GM21576 (cell line): ENCODE measurements at regions not wholly inside any gene's neighbourhood (a gene's known extent, or its start where the extent isn't known, plus 50 kb on each side); places are given as distances from the start of the nearest gene placed in this dataset.
"Not testable (repeated sequence)": the region's sequence is repeated elsewhere in the genome, so short reads cannot be mapped to it uniquely, and the experiment has no call there.

Source experiments
- ATAC-seq: cut with Tn5 transposase; IDR thresholded peaks from one replicate; pipeline ENCODE4 v1.9.1; 2021; ENCODE audit warnings: mild to moderate bottlenecking, moderate library complexity; ENCODE audit not compliant: unreplicated experiment

DNA sequence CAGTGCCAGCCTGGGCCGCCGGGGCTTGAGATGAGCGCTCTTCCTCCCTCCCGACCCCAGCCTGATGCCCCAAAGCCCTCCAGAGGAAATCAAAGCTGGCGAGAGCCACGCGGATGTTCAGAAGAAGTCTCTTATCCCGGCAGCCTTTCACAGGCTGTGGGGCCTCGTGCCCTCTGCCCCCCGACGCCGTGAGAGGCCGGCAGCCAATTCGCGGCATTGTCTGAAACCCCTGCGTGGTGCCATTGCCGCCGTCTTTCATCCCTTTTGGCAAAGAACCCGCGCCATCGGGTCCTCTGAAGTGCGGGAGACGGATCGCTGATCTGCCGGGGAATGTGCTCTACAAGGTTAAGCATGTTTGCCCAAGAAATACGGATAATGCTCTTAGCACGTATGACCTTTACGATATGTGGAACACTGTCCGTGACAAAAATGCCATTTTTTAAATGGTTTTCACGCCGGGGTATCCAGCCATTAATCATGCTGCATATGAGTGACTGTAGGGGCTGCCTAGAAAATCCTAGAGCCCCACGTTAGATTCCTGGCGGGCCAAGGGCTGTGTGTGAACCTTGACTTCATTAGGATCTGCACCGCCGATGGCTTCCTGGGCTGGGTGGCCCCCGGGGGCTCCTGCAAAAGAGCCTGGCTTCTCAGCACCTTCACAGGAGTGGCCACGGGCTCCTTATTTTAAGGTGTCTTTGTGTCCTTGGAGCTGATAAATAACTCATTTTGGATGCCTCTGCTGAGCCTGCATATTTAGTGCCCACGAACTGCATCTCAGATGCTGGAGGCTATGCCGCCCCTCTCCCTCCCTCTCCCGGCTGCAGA is 165.1 kb upstream of the TNRC6C start:
- ATAC-seq: no peak

DNA sequence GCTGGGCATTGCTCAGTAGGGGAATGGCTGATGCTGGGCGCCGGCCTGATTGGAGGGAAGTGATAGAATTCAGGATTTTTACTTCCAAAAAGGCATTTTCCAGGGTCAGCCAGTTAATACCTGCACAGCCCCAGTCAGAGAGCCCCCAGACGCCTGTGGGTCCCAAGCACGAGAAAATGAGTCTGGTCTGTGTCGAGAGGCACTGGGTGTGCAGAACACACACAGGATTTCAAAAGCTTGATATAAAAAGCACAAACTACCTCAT is 164.6 kb upstream of the TNRC6C start:
- ATAC-seq: no peak

DNA sequence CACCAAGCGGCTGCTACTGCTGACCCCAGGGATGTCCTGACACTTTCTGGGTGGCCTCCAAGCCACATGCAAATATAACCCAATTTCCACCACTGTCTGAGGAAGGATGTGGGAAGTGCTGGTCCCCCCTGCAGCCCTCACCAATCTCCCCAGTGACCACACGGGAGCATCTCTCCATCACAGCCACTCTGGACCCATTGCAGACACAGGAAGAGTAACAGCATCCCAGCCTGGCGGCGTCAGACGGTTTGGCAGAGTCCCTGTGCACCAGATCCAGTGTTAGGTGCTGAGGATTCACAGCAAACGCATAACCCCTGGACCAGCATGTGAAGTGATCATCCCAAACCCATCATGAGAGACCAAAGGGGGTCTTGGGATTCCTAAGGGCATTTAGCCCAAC is 163.7 kb upstream of the TNRC6C start:
- ATAC-seq: no peak

DNA sequence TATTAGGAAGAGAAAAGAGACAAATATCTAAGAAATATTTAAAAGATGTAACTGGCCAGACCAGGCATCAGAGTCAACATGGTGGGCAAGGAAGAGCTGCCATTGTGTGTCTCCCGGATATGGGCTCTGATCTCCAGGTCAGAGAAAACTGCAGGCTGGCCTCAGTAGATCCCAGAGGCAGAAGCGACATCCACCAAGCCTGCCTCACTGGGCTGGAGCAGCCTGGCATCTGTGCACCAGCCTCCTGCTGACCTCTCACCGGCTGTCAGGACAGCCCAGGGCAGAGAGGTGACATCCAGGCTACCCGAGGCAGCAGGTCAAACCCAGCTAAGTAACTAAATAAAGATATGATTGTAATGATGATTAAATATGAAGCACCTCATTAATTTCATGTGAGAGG is 162.8 kb upstream of the TNRC6C start:
- ATAC-seq: no peak

DNA sequence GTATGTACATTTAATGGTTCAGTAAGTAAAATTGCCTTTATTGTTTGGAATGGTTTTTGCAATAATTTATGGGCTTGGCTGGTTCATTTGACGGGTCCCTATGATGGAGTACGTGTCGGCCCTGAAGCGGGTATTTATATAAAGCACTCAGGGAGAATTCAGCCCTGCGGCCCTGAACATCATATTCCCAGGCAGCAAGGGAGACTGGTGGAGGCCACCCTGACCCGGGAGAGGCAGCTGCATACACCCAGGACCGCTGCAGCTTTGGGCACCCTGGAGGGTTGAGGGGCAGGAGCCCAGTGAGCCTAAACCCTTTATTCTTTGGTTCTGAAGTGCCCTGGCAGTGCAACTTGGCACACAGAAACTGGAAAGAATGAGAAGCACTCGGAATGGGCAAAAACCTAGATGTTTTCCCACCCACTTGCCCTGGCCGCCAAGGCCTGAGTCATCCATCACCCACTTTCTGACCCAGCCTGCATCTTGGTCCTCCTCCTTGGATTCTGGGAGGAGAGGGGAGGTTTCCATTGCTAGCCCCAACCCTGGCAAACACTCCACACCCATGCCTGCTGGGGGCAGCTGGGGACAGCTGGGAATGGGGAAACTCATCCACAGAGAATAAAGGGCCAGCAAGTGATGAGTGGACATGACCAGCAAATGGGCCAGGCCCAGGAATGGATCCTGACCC is 162.2 kb upstream of the TNRC6C start:
- no peak for ATAC-seq

DNA sequence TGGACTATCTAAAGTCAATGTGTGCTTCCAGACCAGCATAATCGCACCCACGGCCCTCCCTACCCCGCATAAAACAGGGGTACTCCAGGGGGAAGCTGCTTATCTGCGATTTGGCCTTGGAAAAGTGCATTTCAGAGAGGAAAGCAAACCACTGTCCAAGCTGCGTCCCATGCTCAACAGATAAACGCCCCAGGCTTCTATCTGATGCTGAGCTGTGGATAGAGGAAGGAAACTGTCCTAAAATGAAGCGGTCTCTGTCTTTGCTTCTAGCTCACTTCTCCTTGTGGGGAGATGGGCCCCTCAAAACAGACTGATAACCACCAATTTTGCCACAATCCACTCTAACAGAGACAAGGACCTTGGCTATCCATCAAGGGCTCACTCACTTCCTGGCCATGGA is 160.5 kb upstream of the TNRC6C start:
- ATAC-seq: no peak

DNA sequence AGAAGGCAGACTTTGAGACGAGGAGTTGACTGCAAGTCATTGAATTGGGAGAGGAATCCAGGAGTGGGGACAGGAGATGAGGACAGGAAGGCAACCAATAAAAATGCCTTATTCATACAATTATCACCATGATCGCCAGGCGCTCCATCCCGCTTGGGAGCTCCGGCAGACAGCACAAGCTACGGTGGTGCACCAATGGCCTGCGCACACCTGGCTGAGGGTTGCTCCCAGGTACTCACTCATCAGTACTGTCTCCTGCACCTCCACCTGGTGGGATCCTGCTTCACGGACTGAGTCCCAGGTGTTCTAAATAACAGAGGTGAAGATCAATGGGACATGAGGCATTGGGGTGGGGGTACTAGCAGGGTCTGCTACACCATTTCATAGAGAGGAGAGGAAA is 160.0 kb upstream of the TNRC6C start:
- ATAC-seq: no peak

DNA sequence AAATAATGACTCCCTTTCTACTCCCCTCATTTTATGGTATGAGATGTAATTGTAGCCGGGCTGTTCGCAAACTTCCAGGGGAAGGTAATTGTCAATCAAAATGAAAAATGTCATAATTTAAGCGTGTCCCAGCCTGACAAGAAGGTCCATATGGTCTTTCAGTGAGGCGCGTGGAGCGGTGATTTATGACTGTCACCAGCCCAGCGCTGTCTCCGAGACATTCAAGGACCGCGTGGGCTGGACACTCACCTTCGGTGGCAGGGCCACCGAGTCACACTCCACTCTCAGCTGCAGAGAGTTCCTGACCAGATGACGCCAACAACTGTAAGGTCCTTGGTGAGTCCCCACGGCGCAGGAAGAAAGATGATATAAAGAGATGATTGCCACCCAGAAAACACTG is 157.7 kb upstream of the TNRC6C start:
- no peak for ATAC-seq

DNA sequence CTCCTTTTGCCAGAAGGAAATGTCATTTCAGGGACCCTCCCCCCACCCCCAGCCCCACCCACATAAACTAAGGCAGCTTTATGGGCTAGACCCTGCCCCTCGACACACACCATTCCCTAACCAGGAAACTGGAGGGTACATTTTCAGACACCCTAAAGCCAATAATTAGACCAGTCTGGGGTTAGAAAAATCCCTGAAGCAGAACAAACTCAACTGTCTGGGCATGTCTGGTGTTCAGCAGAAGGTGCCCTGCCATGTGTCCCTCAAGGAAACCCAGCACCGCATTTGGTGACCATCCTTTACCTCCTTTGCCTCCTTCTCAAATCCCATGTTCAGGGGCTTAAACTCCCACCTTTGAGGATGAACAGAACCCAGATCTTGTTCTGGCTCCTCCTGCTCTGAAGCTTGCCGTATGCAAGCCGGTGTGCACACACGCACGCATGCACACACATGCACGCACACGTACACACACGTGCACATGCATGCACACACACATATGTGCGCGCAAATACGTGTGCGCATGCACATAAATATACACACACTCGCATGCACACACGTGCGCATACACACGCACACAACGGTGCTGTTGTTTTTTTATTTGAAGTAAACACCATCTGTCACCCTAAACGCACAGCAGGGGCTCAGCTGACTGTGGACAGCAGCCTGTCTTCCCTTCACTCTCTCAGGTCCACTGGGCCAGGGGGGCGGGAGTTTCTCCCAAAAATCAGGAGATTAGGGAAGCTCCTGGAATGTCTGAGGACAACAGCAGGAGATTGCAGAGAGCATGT is 156.8 kb upstream of the TNRC6C start:
- no peak for ATAC-seq

DNA sequence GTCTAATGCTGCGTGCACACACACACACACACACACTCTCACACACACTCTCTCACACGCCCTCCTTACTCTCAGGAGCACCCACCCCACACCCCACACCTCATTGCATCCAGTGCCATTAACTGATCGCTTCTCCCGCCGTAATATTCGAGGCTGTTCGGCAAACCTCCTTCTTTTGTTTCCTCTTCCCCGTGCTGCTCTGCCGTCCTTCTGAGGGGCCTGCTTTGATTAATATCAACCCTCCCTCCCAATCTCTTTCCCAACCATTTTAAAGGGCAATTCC is 156.2 kb upstream of the TNRC6C start:
- ATAC-seq: no peak

DNA sequence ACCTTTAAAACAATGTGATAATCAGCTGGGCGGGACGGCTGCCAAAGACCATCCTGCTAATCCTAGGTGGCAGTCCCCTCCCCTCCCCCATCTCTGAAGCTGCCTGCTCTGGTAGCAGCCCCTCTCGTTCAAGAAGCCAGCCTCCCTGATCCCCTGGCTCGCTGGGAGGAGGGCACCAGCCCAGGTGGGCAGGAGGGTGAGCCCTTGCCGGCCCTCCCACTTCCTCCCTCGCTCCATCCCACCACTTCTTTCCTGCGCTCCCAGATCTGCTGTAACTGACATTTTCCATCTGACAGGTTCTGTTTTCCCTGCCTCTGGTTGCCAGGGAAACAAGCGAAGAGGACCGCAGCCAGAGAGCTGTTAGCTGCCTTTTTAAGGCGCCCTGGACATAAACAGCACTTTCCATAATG is 155.7 kb upstream of the TNRC6C start:
- no peak for ATAC-seq

DNA sequence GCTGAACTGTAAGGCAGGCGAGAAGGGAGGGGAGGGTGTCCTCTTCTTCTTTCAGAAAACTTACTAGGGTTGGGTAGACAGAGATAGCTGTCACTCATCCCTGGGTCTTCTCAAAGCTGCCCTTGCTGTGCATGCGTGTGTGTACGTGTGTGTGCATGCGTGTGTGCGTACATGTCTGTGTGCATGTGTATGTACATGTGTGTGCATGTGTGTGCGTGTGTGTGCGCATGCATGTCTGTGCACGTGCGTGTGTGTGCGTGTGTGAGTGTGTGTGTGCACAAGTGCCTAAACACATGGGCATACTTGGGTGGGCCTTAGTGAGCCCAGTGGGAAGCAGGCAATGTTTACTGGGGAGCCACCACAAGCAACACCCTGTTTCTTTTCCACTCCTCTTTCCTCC is 154.8 kb upstream of the TNRC6C start:
- no peak for ATAC-seq

DNA sequence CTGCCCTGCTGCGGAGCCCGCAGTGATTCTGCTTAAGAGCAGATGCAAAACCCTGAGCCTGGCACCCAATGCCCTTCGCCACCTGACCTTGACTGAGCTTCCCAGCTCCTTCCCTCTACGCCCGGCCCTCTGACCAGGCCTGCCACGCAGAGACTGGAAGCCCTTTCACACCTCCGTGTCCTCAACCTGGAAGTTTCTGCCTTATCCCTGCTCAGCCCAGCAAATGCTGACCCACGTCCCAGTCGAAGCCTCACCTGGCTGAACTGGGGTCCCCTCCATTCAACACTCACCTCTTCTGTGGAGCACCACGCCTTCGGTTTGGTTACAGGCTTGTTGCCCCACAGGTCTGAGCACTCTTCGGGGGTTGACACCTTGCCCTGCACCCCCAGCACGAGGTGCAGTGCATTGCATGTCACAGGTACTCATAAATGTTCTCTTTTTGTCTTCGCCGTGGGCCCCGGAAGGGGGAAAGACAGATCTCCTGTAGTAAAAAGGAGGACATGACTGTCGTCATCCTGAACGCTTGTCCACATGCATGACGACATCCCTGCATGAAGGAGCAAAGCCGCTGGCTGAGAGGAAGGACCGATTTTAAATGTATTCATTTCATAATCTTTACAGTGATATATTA is 153.6 kb upstream of the TNRC6C start:
- ATAC-seq: no peak

DNA sequence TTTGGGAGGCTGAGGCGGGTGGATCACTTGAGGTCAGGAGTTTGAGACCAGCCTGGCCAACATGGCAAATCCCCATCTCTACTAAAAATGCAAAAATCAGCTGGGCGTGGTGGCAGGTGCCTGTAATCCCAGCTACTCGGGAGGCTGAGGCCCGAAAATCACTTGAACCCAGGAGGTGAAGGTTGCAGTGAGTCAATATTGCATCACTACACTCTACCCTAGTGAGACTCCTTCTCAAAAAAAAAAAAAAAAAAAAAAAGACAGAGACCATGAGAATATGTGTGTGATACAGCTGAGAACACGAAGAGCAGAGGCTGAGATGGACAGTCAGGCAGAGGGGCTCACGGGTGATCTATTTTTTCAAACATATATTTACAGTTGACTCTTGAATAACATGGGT is 152.5 kb upstream of the TNRC6C start:
- ATAC-seq: not testable (repeated sequence)

DNA sequence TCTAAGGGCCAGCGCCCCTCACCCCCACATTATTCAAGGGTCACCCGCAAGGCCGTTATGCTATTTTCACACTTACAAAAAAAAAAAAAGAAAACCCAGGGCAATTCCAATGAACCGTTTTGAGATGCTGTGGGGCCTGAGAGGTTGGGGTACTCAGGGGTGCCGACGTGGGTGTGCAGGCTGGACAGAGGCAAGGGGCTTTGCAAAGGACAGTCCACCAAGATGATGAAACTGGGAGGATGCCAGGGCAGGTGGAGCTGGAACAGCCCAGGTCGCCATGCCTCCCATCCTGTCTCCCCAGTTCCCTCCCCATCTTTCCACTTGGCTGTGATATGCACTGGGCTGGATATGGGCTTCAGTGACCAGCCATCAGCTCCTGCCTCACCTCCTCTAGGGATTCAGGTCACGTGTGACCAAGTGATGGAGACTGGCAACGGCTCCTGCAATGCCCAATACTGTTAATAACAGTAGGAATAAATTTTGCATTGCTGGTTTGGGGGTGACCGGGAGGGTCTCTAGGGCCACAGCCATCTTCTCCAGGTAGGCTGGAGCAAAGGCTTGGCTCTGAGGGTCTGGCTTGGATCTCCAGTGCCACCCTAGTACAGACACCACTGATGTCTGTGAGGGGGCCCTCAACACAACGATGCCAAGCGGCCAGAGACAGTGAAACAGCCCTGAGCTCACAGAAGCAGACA is 151.3 kb upstream of the TNRC6C start:
- ATAC-seq: no peak

DNA sequence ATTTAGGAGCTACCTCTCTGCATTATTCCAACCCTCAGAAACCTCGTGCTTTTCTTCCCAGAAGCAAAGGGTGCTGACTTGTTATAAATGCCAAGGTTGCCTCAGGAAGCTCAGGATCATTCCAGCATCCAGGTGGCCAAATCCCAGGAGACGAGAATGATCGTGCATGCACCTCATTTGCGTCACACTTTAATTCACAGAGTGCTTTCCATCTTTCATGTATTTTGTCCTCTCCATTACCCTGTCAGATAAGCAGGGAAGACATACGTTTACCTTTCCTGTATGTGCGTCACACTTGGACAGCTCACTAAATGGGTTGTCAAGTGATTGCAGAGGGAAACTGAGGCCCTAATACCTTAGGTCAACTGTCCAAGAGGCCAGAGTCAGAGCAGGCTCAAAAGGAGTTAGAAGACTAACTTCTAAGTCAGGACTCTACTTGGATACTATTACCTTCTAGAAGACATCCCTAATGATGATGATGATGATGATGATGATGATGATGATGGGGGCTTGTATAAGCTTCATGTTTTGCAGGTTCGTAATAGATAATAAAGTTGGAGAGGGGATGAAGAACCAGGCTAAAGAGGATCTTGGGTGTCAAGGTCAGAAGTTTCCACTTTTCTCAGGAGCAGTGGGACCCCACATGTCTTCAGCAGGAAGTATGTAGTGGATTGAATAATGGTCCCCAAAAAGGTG is 150.6 kb upstream of the TNRC6C start:
- ATAC-seq: no peak

DNA sequence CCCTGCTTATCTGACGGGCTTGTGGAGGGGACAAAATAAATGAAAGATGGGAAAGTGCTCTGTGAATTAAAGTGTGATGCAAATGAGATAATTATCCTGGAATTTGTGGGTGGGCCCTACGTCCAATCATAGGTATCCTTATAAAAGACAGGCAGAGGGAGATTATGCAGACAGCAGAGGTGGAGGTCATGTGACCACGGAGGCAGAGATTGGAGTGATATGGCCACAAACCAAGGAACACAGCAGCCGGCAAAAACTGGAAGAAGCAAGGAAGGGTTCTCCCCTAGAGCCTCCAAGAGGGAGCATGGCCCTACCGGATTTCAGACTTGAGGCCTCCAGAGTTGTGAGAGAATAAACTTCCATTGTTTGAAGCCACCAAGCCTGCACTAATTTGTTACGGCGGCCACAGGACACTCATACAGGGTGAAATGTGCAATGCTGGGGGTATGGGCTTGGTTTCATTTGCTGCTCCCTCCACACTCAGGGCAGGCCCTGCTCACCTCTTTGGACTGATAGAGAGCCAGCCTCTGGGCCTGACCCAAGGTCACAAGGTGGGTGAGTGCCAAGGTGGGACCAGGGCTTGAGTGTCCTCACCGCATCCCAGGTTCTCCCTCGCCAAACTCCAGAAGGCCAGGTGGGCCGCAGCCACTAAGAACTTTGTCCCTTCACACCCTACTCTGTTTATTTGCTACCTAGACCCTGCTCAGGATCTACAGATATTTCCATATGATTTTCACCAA is 149.6 kb upstream of the TNRC6C start:
- no peak for ATAC-seq

DNA sequence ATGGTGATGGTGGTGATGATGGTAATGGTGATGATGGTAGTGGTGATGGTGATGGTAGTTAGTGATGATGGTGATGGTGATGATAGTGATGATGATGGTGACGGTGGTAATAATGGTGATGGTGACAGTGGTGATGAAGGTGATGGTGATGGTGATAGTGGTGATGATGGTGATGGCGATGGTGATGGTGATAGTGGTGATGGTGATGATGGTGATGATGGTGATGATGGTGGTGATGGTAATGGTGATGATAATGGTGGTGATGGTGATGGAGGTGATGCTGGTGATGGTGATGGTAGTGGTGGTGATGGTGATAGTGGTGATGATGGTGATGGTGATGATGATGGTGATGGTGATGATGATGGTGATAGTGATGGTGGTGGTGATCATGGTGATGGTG is 148.7 kb upstream of the TNRC6C start:
- no peak for ATAC-seq

DNA sequence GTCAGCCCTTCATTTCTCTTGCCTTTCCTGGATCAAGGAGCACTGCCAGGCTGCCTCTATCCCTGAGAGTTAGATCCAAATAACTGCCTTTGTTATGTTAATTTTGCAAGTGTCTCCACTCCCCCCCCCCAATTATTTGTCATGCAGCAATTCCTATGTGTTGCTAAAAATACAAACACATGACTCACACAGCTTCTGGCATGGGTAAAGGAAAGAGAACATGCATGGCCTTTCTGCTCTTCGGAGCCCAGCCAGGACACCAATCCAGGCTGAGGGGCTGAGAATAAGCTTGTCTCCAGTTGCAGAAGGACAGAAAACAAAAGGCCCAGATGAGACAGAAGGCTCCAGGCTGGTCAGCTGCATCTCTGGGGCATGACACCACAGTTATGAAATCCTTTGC is 148.0 kb upstream of the TNRC6C start:
- no peak for ATAC-seq

DNA sequence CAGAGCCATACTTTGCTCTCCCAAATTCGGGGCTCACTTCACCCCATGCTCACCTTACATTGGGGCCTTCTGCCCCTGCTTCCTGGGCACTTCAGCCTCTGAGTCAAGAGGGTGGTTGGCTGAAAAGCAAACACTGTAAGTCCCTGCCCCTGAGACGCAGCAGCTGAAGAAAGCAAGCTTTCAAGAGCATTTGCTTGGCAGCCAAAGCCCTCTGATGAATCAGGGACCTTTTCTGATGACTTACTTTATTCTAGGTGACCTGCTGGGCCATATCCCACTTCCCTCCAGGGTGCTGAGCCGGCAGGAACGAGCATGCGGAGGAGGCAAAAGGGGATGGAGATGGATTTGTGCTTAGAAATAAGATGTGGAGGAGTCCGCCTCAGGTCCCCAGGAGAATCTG is 147.0 kb upstream of the TNRC6C start:
- ATAC-seq: no peak
